RCC 7860 (cell line): ENCODE measurements at regions not wholly inside any gene's neighbourhood (a gene's known extent, or its start where the extent isn't known, plus 50 kb on each side); places are given as distances from the start of the nearest gene placed in this dataset.
A peak's percentile ranks its signal among the peaks of the same experiment; 100 is the strongest.
"Not testable (repeated sequence)": the region's sequence is repeated elsewhere in the genome, so short reads cannot be mapped to it uniquely, and the experiment has no call there.

Experiments used
- DNase-seq: peaks from one replicate; pipeline ENCODE4 v3.0.0-alpha.2; 2015; ENCODE audit warnings: low spot score
- FAIRE-seq: peaks from 2 replicates; lab custom pipeline; 2012; peaks lifted over from hg19 to GRCh38; lab: Jason Lieb, UNC

- DNase-seq (no peak), FAIRE-seq (no peak)
Measured at GRCh38 chr2:195572895-195573683, 83.9 kb upstream of the SLC39A10 start.

DNA sequence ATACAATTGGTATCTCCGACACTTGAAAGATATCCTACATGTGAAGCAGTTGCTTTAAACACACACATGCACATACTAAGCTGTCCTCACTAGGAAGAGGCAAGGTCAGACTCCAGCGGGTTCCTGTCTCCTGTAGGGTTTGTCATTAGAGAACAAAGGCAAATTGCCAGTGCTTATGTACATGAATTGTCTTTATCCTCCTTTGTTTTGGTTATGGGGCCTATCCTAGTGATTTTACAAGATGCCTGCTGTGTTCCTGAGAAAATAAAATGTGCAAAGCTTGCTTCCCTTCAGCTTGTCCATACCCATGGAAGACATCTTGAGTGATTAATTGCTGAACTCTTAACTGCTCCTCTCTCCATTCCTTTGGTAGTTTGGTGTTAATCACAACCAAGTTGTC lies 86.7 kb upstream of the SLC39A10 start:
- FAIRE-seq (no peak), DNase-seq (no peak)

DNA sequence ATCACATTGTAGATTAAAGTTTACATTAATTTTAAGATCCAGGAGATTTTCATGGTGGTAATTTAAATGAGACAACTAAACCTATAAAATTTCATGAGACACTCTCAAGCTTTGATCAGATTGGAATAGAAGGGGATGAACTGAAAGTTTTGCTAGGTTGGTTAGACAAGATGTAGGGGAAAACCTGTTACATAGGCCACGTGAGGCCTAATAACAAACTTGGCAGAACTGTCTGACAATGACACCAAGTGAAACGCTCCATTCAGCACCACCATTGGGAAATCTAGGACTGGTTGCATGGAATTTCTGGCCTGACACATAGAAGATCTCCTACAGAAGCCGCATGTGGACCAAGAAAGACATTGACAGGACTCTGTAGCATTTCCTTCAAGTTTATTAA lies 87.8 kb upstream of the SLC39A10 start:
- no peak for DNase-seq
- no peak for FAIRE-seq

DNA sequence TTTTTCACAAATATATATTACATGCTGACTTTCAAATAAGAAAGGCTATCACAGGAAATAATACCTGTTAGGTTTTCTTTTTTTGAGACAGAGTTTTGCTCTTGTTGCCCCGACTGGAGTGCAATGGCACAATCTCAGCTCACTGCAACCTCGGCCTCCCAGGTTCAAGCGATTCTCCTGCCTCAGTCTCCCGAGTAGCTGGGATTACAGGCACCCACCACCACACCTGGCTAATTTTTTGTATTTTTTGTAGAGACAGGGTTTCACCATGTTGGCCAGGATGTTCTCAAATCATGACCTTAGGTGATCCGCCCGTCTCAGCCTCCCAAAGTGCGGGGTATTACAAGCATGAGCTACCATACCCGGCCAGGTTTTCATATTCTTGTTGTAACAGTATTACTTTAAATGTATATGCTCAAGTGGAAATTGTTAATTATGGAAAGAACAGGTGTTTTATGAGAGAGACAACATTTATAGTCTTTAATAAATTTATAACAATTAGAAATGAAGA lies 92.3 kb upstream of the SLC39A10 start:
- DNase-seq = not testable (repeated sequence)

DNA sequence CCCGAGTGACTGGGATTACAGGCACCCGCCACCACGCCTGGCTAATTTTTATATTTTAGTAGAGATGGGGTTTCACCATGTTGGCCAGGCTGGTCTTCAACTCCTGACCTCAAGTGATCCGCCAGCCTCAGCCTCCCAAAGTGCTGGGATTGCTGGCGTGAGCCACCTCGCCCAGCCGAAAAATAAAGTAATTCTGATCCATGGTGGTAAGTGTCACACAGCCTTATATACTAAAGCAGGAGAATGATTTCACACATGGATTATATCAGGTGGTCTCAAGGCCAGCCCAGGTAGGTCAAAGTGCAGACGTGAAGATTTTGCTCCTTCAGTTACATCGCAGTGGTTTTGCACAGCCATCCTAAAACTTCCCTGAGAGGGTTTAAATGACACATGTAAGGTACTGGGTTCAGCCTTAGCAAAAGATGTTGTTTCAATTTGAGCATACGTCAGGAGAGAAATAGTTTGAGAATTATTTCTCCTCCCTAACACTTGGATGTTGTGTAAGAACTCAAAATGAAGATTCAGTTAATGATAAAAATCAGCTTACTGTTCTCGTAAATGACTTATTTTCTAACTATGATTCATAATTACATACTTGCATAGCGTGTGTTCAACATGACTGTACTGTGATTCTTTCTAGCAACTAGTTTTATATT lies 93.0 kb upstream of the SLC39A10 start:
- FAIRE-seq (no peak), DNase-seq (no peak)

More for the DNA sequence above, 92.3 kb upstream of the SLC39A10 start:
- not testable (repeated sequence) for FAIRE-seq

DNA sequence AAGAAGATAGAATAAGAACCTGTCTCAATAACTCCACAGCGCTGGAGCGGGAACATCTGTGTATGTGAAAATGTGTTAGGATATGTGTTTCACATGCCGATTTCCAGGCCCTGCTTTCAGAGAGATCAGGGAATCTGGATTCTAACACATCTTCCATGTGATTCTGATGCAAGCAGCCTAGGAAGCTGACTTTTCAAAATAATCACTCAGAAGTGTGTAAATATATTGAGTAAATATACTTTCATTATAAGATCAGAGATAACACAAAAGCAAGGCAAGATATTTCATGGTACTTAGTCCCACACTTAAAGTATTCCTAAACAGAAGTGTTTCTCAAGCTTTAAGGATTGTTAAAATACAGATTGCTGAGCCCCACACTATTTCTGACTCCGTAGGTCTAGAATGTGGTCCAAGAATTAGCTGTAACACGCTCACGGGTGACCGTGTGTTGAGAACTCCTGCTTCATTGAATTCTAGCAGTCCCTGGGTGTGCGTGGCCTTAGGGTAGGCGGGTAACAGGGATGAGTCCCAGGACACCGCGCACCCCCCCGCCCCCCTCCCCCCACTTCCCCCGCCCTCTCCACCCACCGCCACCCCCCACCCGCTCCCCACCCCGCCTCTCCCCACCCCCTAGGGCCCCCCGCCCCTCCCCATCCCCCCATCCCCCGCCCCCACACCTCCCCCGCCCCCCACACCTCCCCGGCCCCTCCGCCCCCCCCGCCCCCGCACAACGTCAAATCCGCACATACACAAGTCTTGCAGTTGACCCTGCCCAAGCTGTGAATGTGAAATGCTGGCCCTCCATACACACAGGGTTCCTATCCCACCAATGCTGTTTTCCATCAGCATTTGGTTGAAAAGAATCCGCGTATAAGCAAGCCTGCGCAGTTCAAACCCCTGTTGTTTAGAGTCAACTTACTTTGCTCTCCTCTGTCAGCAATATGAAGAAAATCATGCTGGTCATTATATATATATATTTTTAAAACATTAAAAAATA lies 94.2 kb upstream of the SLC39A10 start:
- FAIRE-seq (no peak), DNase-seq (no peak)

DNA sequence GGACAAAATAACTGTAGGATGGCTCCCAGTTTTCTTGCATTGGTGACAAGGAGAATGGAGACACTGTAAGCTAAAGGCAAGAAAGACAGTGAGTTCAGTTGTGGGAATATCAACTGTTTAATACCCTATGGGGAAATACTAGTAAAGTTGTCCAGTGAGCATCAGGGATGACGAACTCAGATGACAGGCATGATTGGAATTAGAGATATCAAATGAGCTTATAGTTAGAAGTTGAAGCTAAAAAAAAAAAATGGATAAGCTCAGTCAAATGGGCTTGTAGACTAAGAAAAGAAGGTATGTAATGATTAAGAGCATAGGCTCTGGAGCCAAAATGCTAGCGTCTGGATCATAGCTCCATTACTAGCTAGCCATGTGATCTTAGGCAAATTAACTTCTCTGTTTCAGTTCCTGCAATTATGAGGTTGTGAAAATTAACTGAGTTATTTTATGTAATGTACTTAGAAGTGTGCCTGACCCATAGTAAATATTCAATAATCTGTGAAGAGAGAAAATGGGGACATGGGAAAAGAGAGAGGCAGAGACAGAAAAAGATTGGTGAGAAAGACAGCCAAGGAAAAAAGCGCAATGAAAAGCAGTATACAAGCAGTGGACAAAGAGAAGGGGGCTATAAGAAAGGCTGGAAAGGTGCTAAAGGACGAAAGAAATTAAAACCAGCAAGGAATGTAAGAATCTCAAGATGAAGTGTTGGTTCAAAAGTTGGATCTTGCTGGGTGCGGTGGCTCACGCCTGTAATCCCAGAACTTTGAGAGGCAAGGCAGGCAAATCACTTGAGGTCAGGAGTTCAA lies 95.7 kb upstream of the SLC39A10 start:
- DNase-seq (peak; percentile 44), FAIRE-seq (no peak)

GRCh38 chr2:195560209-195560895 lies 96.7 kb upstream of the SLC39A10 start:
- DNase-seq = no peak
- no peak for FAIRE-seq

DNA sequence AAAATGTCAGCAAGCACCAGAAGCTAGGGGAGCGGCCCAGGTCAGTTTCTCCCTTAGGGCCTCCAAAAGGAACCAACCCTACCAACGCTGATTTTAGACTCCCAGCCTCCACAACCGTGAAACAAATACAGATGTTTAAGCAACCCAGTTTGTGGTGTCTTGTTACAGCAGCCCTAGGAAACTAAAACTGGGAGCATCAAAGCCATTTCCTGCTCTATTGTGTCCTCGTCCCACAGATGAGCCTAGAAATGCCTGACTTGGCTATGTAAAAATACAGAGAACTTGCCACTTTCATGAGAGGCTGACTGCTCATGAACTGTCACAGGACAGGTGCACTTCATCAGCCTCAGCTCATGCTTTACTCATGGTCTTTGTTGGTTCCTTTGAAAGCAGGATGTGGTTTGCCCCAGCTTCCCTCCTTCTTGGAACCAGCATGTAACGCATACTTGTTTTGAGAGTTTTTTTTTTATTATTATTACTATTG lies 97.6 kb upstream of the SLC39A10 start:
- FAIRE-seq (no peak), DNase-seq (peak; percentile 33)

GRCh38 chr2:195555971-195556370 lies 101.1 kb upstream of the SLC39A10 start:
- DNase-seq (no peak), FAIRE-seq (no peak)

GRCh38 chr2:195552581-195552980 lies 104.4 kb upstream of the SLC39A10 start:
- no peak for DNase-seq
- FAIRE-seq = no peak

GRCh38 chr2:195548198-195548940 lies 108.7 kb upstream of the SLC39A10 start:
- no peak for DNase-seq
- no peak for FAIRE-seq

DNA sequence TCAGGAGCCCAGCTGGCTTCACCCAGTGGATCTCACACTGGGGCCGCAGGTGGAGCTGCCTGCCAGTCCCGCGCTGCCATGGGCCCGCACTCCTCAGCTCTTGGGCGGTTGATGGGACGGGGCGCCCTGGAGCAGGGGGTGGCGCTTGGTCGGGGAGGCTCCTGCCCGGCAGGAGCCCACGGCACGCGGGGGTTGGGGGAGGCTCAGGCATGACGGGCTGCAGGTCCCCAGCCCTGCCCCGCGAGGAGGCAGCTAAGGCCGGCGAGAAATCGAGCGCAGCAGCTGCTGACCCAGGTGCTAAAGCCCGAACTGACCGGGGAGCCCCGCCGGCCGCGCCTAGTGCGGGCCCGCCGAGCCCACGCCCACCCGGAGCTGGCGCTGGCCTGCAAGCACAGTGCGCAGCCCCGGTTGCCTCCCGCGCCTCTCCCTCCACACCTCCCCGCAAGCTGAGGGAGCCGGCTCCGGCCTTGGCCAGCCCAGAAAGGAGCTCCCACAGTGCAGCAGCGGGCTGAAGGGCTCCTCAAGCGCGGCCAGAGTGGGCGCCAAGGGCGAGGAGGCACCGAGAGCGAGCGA lies 109.7 kb upstream of the SLC39A10 start:
- not testable (repeated sequence) for DNase-seq, FAIRE-seq

DNA sequence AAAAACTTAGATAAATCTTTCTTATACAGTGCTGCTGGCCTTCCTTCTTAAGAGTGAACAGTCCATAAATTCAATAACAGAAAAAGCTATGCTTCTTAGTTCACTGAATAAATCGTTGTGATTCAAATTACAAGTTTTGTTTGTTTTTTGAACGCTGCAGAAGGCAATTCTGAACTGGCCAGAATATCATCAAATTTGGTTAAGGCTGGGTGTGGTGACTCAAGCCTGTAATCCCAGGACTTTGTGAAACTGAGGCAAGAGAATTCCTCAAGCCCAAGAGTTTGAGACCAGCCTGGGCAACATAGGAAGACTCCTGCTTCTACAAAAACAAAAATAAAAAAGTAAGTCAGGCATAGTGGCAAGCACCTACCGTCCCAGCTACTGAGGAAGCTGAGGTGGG lies 111.2 kb upstream of the SLC39A10 start:
- no peak for FAIRE-seq
- DNase-seq = no peak

GRCh38 chr2:195543902-195544894 lies 112.8 kb upstream of the SLC39A10 start:
- FAIRE-seq = peak; percentile 84
- peak; percentile 87 for DNase-seq

DNA sequence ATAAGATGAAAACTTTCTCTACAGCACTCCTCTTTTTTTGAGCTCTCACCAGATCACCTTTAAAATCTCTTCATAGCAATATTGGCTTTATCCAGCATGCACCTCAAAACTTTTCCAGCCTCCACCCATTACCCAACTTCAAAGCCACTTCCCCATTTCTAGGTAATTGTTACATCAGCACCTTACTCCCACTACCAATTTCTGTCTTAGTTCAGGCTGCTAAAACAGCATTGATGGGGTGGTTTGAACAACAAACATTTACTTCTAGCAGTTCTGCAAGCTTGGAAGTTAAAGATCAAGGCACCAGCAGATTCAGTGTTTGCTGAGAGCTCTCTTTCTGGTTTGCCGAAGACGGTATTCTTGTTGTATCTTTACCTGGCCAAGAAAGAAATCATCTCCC lies 114.0 kb upstream of the SLC39A10 start:
- FAIRE-seq = no peak
- DNase-seq = no peak

- FAIRE-seq = no peak
- DNase-seq = no peak
Measured at GRCh38 chr2:195542067-195542466, 115.0 kb upstream of the SLC39A10 start.
